ENCODE measurements at regions not wholly inside any gene's neighbourhood (a gene's known extent, or its start where the extent isn't known, plus 50 kb on each side); places are given as distances from the start of the nearest gene placed in this dataset.

- TF ChIP-seq ZNF274 (IDR thresholded peaks at IDR 0.05; ENCODE audit: low read depth, low read length) = no peak
- TF ChIP-seq YY1 (IDR thresholded peaks at IDR 0.05; ENCODE audit: insufficient read depth, insufficient read length) = no peak
Measured at GRCh38 chr4:20554134-20554533, 146.1 kb upstream of the PACRGL start.
